ENCODE measurements at regions not wholly inside any gene's neighbourhood (a gene's known extent, or its start where the extent isn't known, plus 50 kb on each side); places are given as distances from the start of the nearest gene placed in this dataset.

GRCh38 chr2:57448816-57449215 is 597.8 kb upstream of the VRK2 start:
- TF ChIP-seq POLR2A (IDR thresholded peaks at IDR 0.05; ENCODE audit: low read depth, low read length) = no peak
- no peak for TF ChIP-seq CTCF (IDR thresholded peaks at IDR 0.05; ENCODE audit: extremely low read depth in 1 of 2, insufficient read depth in 1 of 2, low read depth in 1 of 2, low read length in 2 of 2)
- TF ChIP-seq JUN (IDR thresholded peaks at IDR 0.05; ENCODE audit: borderline replicate concordance, insufficient read depth, insufficient read length, low read depth) = no peak
- TF ChIP-seq EZH2 (IDR thresholded peaks at IDR 0.05; ENCODE audit: borderline replicate concordance, low read depth, low read length, severe bottlenecking) = no peak
- TF ChIP-seq GATA2 (IDR thresholded peaks at IDR 0.05; ENCODE audit: insufficient read depth, insufficient read length, low read depth, low read length) = no peak
- no peak for TF ChIP-seq MAX (IDR thresholded peaks at IDR 0.05; ENCODE audit: insufficient read depth, insufficient read length)

Data from endothelial cell of umbilical vein (primary cell).